ENCODE measurements at regions not wholly inside any gene's neighbourhood (a gene's known extent, or its start where the extent isn't known, plus 50 kb on each side); places are given as distances from the start of the nearest gene placed in this dataset.

DNA sequence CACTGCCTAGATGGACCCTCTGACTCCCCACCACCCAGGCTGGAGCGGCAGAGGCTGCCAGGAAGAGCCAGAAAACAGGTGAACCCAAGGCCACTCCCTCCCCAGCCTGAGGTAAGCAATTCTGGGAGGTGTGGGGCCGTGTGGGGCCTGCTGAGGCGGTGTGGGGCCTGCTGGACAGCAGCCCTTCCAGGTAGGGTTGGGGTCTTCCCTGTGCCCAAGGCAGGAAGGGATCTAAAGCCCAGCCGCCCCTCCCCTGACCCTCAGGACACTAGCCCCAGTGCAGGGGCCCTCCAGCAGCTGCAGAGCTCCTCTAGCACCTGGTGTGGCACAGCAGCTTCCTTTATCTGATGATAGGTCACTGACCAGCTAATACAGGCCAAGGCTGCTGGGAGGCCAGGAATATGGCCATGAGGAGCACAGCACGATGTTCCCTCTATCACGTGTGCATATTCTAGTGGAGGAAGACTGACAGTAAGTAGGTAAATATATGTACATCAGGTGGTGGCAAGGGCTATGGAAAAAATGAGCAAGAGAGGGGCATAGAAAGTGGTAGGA lies 86.9 kb downstream of the IER5 start:
- TF ChIP-seq CTCF (IDR thresholded peaks at IDR 0.05), result no peak

DNA sequence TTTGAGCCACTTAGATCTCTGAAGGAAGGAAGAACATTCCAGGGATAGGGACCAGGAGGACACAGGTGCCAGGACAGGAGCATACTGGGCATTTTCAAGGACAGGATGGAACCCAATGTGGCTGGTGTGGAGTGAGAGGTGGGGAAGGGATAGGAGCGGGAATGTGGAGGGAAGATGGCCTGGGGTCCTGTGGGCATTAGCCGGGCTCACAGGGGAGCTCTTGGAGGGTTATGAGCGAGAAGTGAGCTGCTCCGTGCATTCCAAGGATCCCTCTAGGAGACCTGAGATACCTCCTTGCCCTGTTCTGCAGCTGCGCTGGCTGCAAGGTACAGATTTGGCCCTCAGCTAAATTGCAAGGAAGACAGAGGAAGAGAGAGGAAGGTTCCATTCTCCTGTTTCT lies 87.5 kb downstream of the IER5 start:
- TF ChIP-seq CTCF (IDR thresholded peaks at IDR 0.05), result no peak

GRCh38 chr1:181178241-181178879 lies 89.9 kb downstream of the IER5 start:
- no peak for TF ChIP-seq CTCF (IDR thresholded peaks at IDR 0.05)

DNA sequence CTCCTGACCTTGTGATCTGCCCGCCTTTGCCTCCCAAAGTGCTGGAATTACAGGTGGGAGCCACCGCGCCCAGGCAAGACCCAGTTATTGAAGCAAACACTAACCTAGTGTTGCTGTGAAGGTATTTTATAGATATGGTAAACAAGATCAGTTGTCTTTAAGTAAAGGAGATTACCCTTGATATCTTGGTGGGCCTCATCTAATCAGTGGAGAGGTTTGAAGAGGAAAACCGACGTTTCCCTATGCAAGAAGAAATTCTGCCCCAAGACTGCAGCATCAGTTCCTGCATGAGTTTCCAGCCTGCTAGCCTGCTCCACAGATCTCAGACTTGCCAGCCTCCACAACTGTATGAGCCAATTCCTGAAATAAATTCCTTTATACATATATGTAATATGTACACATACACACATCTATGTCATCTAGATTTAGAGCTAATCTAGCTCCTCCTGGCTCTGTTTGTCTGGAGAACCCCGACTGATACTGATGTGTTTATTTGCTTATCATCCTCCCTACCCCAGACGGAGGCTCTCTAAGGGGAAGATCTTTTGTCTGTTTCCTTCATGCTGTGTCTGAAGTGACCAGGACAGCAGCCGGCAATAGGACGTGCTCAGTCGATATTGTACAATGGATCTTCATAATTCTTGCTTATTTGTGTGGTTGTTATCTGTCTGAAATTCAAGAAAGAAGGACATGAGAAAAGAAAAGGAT lies 90.9 kb downstream of the IER5 start:
- TF ChIP-seq CTCF (IDR thresholded peaks at IDR 0.05), result no peak

- TF ChIP-seq CTCF (IDR thresholded peaks at IDR 0.05), result no peak
Measured at GRCh38 chr1:181179987-181180365, 91.5 kb downstream of the IER5 start.

DNA sequence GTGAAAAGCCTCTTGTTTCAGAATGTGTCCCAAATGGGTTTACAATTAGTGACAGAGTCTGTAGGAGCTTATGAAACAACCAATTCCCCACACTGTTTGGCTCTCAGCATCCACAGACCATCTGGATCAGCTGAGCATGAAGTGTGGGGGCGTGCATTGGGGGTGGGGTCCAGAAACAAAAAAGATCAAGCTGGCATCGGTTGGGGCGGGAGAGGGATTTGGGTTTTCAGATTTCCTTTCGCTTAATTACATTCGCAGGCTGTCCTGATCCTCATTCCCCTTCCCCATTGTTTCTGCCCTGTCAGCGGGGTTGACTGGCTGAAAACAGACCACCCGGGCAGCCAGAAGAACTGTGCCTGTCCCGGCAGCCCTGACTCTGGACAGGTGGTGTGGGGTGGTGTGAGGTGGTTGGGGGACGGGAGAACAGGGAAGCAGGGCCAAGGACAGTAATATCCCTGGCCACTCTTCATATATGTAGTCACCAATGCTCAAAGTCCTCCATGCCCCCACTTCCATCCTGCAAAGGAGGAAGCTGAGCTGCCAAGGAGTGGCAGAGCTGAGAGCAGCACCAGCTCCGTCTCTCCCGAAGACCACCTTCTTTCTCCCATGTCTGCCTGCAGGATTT lies 92.0 kb downstream of the IER5 start:
- no peak for TF ChIP-seq CTCF (IDR thresholded peaks at IDR 0.05)

- TF ChIP-seq CTCF (IDR thresholded peaks at IDR 0.05), result no peak
Measured at GRCh38 chr1:181181792-181182585, 93.5 kb downstream of the IER5 start.
